Panc1 (cell line): ENCODE measurements at regions not wholly inside any gene's neighbourhood (a gene's known extent, or its start where the extent isn't known, plus 50 kb on each side); places are given as distances from the start of the nearest gene placed in this dataset.

Source experiments
- ATAC-seq: fragments of 200-7000 bp; cut with Tn5 transposase; 2 replicates; pipeline ENCODE4 v1.9.1; 2020; ENCODE audit warnings: mild to moderate bottlenecking, moderate library complexity
- BruUV-seq: library from RNA; stranded (reverse); fragments of 400-500 nt; replicated peaks from 2 replicates; lab custom pipeline; 2021; lab: Mats Ljungman, UMichigan
- CTCF ChIA-PET: fragments of 300-600 bp; sonication (Branson Sonifier 250); formaldehyde crosslinking; loops from one replicate; lab custom pipeline; 2022; ENCODE audit warnings: antibody characterized with exemption; lab: Charles Lee
- POLR2A ChIA-PET: fragments of 300-600 bp; sonication (Branson Sonifier 250); formaldehyde crosslinking; loops from one replicate; lab custom pipeline; 2022; ENCODE audit warnings: antibody characterized with exemption; lab: Charles Lee
- DNase-seq: peaks from one replicate; pipeline ENCODE4 v3.0.0-alpha.2; 2010; ENCODE audit warnings: low read depth, low spot score
- H3K27ac ChIP-seq: 2 replicates; pipeline ENCODE4 v1.5.1; 2011; ENCODE audit warnings: mild to moderate bottlenecking, low read length, inconsistent platforms
- H3K27me3 ChIP-seq: fragments of 200-500 bp; sonication (Bioruptor generic); 2 replicates; pipeline ENCODE4 v1.6.0; 2014; ENCODE audit warnings: low read length, inconsistent platforms; ENCODE audit not compliant: control insufficient read depth, insufficient read depth
- H3K36me3 ChIP-seq: fragments of 200-500 bp; sonication (Bioruptor generic); 2 replicates; pipeline ENCODE4 v1.5.1; 2014; ENCODE audit warnings: inconsistent platforms, mild to moderate bottlenecking, low read length, moderate library complexity; ENCODE audit not compliant: control insufficient read depth, insufficient read depth
- H3K4me1 ChIP-seq: 2 replicates; pipeline ENCODE4 v1.5.1; 2011; ENCODE audit warnings: inconsistent platforms, mild to moderate bottlenecking, low read length, moderate library complexity; ENCODE audit not compliant: control insufficient read depth, insufficient read depth
- H3K4me3 ChIP-seq, 2 experiments: 2 replicates each; pipeline ENCODE4 v1.5.1; 2011 to 2012; ENCODE audit warnings: low read depth in 2 of 2, low read length in 2 of 2, mild to moderate bottlenecking in 2 of 2, inconsistent platforms in 1 of 2, moderate library complexity in 1 of 2
- H3K9me3 ChIP-seq: fragments of 200-500 bp; sonication (Bioruptor generic); 2 replicates; pipeline ENCODE4 v1.5.1; 2014; ENCODE audit warnings: low read depth, mild to moderate bottlenecking, inconsistent platforms, low read length, moderate library complexity; ENCODE audit not compliant: control insufficient read depth, insufficient read depth
- POLR2AphosphoS5 ChIP-seq: IDR thresholded peaks from 2 replicates; pipeline ENCODE4 v1.6.1; 2012; ENCODE audit warnings: mild to moderate bottlenecking, low read depth, low read length, moderate library complexity
- SIN3A ChIP-seq: IDR thresholded peaks from 2 replicates; pipeline ENCODE4 v1.6.1; 2012; ENCODE audit warnings: low read depth, mild to moderate bottlenecking, low read length, moderate library complexity, borderline replicate concordance; ENCODE audit not compliant: insufficient read depth
- TCF7L2 ChIP-seq: IDR thresholded peaks from 2 replicates; pipeline ENCODE4 v1.6.1; 2011; ENCODE audit warnings: mild to moderate bottlenecking, low read depth, low read length, inconsistent platforms
- in situ Hi-C: cut with HindIII; loops from 2 replicates; pipeline ENCODE4 v1.10.0; 2016; ENCODE audit warnings: low sequenced_read_pairs, low pct_unique_long_range_greater_than_20kb
- intact Hi-C: fragments of 100-400 bp; cut with micrococcal nuclease; formaldehyde crosslinking; loops from one replicate; pipeline ENCODE4 v1.10.0; 2022; ENCODE audit not compliant: unreplicated experiment
- TF ChIP-seq, protein P1 (sequence below), 2 experiments: IDR thresholded peaks; 2 replicates each; pipeline ENCODE4 v1.6.1; 2011 to 2012; ENCODE audit warnings: low read depth in 2 of 2, control low read depth in 1 of 2, low read length in 1 of 2, mild to moderate bottlenecking in 1 of 2, moderate library complexity in 1 of 2; ENCODE audit not compliant: insufficient read depth in 1 of 2
- TF ChIP-seq, protein P2 (sequence below): fragments of 450-650 bp; IDR thresholded peaks from 2 replicates; pipeline ENCODE4 v1.5.1; 2017; ENCODE audit warnings: mild to moderate bottlenecking

DNA sequence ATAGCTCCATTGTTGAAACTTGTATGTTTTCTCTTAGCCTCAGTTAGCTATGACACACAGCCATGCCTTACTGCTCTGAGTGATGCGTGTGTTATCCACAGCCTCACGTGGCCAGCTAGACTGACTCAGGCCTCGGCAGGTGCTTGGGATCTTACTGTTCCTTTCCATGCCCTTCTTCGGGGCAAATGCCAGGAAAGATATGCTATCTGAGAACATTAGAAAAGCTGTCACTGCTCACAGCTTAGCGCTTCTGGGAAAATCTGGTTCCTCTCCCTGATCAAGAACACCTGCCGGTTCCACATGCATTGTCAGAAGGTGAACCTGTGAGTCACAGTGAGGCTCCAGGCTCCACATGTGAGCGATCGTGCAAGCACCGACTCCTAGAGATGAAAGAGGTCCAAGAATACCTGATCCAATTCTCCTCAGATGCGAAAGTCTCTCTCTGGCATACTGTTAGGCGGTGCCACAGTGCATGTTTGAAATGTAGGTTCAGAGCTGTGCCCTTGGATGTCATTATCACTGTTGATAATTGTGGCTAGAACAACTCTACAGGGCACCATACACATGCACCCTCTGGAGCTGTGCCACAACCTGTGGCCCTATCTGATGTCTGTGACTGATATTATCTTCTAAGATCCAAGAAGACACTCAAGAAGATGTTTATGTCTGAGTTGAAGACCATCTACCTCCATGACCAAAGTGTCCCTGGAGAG lies 247.8 kb upstream of the IGFBP3 start:
- ChIA-PET POLR2A (interaction anchor here (0.6 kb wide), 1 partner anchor 246 kb away, joined by 6 read pairs; no protein-coding TSS in a partner anchor), CTCF (no interaction called here)
- no peaks in the 10 kb centered on the region for H3K9me3 ChIP-seq
- no peaks in the 10 kb centered on the region for H3K27me3 ChIP-seq
- no peaks in the 10 kb centered on the region for H3K4me1 ChIP-seq
- H3K4me3 ChIP-seq: no peak overlapping the region
- DNase-seq (no peak), ATAC-seq (no peak)
- intact Hi-C loops (no loop called here), in situ Hi-C loops (no loop called here)
- no peak overlapping the region for H3K27ac ChIP-seq
- no peaks in the 10 kb centered on the region for H3K36me3 ChIP-seq
- no TSS peak for BruUV-seq
- TF ChIP-seq, protein P1, sequence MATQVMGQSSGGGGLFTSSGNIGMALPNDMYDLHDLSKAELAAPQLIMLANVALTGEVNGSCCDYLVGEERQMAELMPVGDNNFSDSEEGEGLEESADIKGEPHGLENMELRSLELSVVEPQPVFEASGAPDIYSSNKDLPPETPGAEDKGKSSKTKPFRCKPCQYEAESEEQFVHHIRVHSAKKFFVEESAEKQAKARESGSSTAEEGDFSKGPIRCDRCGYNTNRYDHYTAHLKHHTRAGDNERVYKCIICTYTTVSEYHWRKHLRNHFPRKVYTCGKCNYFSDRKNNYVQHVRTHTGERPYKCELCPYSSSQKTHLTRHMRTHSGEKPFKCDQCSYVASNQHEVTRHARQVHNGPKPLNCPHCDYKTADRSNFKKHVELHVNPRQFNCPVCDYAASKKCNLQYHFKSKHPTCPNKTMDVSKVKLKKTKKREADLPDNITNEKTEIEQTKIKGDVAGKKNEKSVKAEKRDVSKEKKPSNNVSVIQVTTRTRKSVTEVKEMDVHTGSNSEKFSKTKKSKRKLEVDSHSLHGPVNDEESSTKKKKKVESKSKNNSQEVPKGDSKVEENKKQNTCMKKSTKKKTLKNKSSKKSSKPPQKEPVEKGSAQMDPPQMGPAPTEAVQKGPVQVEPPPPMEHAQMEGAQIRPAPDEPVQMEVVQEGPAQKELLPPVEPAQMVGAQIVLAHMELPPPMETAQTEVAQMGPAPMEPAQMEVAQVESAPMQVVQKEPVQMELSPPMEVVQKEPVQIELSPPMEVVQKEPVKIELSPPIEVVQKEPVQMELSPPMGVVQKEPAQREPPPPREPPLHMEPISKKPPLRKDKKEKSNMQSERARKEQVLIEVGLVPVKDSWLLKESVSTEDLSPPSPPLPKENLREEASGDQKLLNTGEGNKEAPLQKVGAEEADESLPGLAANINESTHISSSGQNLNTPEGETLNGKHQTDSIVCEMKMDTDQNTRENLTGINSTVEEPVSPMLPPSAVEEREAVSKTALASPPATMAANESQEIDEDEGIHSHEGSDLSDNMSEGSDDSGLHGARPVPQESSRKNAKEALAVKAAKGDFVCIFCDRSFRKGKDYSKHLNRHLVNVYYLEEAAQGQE (IDR thresholded peaks at IDR 0.05; ENCODE audit: insufficient read depth in 1 of 2, low read depth in 2 of 2, low read length in 1 of 2): no peak
- TF ChIP-seq, protein P2, sequence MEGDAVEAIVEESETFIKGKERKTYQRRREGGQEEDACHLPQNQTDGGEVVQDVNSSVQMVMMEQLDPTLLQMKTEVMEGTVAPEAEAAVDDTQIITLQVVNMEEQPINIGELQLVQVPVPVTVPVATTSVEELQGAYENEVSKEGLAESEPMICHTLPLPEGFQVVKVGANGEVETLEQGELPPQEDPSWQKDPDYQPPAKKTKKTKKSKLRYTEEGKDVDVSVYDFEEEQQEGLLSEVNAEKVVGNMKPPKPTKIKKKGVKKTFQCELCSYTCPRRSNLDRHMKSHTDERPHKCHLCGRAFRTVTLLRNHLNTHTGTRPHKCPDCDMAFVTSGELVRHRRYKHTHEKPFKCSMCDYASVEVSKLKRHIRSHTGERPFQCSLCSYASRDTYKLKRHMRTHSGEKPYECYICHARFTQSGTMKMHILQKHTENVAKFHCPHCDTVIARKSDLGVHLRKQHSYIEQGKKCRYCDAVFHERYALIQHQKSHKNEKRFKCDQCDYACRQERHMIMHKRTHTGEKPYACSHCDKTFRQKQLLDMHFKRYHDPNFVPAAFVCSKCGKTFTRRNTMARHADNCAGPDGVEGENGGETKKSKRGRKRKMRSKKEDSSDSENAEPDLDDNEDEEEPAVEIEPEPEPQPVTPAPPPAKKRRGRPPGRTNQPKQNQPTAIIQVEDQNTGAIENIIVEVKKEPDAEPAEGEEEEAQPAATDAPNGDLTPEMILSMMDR: no peak
- no peak for TF ChIP-seq POLR2AphosphoS5

DNA sequence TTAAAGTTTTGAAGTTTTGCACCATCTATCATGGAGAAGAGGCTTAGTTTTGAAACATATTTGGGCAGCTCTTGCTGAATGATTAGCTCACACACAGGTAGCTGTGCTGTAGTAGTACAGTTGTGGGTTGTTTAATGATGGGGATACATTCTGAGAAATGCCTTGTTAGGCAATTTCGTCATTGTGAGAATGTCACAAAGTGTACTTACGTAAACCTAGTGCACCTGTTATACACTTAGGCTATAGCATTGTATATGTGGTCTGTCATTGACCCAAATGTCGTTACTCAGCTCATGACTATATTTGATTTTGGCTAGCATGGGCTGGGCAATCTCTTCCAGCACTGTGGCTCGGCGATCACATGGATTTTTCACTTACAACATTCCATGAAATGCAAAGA lies 247.2 kb upstream of the IGFBP3 start:
- POLR2A ChIA-PET: no interaction called here
- intact Hi-C loops (no loop called here), in situ Hi-C loops (no loop called here)
- TF ChIP-seq POLR2AphosphoS5: no peak
- no peak for TF ChIP-seq SIN3A
- TF ChIP-seq TCF7L2: no peak
- TF ChIP-seq, protein P2: no peak
- TF ChIP-seq, protein P1 (IDR thresholded peaks at IDR 0.05; ENCODE audit: insufficient read depth in 1 of 2, low read depth in 2 of 2, low read length in 1 of 2): no peak
- no peak for ATAC-seq
- DNase-seq: no peak
- BruUV-seq: no TSS peak
- no peaks in the 10 kb centered on the region for H3K9me3 ChIP-seq
- H3K27me3 ChIP-seq: no peaks in the 10 kb centered on the region
- H3K27ac ChIP-seq: no peak overlapping the region
- no peak overlapping the region for H3K4me3 ChIP-seq
- CTCF ChIA-PET: no interaction called here
- no peaks in the 10 kb centered on the region for H3K4me1 ChIP-seq
- H3K36me3 ChIP-seq: no peaks in the 10 kb centered on the region
